ENCODE measurements at regions not wholly inside any gene's neighbourhood (a gene's known extent, or its start where the extent isn't known, plus 50 kb on each side); places are given as distances from the start of the nearest gene placed in this dataset.
"Not testable (repeated sequence)": the region's sequence is repeated elsewhere in the genome, so short reads cannot be mapped to it uniquely, and the experiment has no call there.

DNA sequence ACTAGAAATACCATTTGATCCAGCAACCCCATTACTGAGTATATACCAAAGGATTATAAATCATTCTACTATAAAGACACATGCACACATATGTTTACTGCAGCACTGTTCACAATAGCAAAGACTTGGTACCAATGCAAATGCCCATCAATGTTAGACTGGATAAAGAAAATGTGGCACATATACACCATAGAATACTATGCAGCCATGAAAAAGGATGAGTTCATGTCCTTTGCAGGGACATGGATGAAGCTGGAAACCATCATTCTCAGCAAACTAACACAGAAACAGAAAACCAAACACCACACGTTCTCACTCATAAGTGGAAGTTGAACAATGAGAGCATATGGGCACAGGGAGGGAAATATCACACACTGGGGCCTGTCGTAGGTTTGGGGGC, 106.0 kb downstream of the SPATA18 start:
- H3K79me2 ChIP-seq (ENCODE audit: low read depth); POLR2A ChIA-PET (ENCODE audit: unreplicated experiment); H2AFZ ChIP-seq; H3K4me1 ChIP-seq (replicated peaks; ENCODE audit: insufficient read depth); H4K20me1 ChIP-seq (ENCODE audit: insufficient read depth); H3K4me3 ChIP-seq; BruUV-seq (replicated peaks); DNase-seq; H3K9me2 ChIP-seq (ENCODE audit: insufficient read depth); H3K9me3 ChIP-seq (ENCODE audit: insufficient read depth, low read depth); intact Hi-C loops (cut with micrococcal nuclease; ENCODE audit: unreplicated experiment); H3K36me3 ChIP-seq (ENCODE audit: low read depth); H3K4me2 ChIP-seq; H3K27me3 ChIP-seq (ENCODE audit: insufficient read depth, low read depth); CTCF ChIA-PET; H3K27ac ChIP-seq; H3F3A ChIP-seq (ENCODE audit: insufficient read depth, low read depth): not testable (repeated sequence)

DNA sequence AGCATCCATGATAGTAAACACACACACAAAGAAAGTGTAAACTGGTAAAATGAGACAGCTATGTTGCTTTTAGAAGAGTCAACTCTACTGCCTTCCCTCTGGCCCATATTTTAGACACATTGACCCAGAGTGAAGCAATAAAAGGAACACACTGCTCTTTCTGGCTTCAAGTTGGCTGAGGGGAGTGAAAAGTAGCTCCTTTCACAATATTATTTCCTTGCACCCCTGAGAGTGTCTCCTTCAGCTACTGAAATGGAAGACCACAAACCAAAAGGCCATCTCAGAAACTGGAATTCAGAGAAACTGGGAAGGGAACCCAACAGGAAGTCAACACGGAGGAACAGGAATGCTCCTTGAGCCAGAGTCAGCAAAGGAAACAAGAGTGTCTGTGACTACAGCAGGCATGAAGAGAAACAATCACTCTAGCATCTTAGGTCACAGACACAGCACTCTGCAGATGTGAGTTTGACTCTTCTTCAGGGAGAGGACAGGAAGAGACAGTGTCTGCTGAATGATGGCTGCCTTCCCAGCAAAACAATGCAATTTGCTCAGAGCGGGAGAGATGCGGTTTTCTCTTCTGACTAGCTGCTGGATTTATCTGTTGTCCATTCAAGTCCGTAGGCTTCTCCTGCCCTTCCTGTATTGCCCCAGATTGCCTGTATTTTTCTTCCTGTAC, 106.7 kb downstream of the SPATA18 start:
- H4K20me1 ChIP-seq (ENCODE audit: insufficient read depth) = no peaks in the 10 kb centered on the region
- no peaks in the 10 kb centered on the region for H3K4me1 ChIP-seq (replicated peaks; ENCODE audit: insufficient read depth)
- H3K4me3 ChIP-seq = no peak overlapping the region
- BruUV-seq (replicated peaks) = no TSS peak
- no peaks in the 10 kb centered on the region for H3K79me2 ChIP-seq (ENCODE audit: low read depth)
- H3K36me3 ChIP-seq (ENCODE audit: low read depth) = no peaks in the 10 kb centered on the region
- H3K9me3 ChIP-seq (ENCODE audit: insufficient read depth, low read depth) = no peaks in the 10 kb centered on the region
- no peak overlapping the region for H3K27ac ChIP-seq
- no peaks in the 10 kb centered on the region for H3F3A ChIP-seq (ENCODE audit: insufficient read depth, low read depth)
- no peaks in the 10 kb centered on the region for H3K9me2 ChIP-seq (ENCODE audit: insufficient read depth)
- H2AFZ ChIP-seq = no peak overlapping the region
- no peak overlapping the region for H3K4me2 ChIP-seq
- H3K27me3 ChIP-seq (ENCODE audit: insufficient read depth, low read depth) = no peaks in the 10 kb centered on the region
- intact Hi-C loops (cut with micrococcal nuclease; ENCODE audit: unreplicated experiment) = no loop called here
- POLR2A ChIA-PET (ENCODE audit: unreplicated experiment) = no interaction called here
- TF ChIP-seq, protein P1, sequence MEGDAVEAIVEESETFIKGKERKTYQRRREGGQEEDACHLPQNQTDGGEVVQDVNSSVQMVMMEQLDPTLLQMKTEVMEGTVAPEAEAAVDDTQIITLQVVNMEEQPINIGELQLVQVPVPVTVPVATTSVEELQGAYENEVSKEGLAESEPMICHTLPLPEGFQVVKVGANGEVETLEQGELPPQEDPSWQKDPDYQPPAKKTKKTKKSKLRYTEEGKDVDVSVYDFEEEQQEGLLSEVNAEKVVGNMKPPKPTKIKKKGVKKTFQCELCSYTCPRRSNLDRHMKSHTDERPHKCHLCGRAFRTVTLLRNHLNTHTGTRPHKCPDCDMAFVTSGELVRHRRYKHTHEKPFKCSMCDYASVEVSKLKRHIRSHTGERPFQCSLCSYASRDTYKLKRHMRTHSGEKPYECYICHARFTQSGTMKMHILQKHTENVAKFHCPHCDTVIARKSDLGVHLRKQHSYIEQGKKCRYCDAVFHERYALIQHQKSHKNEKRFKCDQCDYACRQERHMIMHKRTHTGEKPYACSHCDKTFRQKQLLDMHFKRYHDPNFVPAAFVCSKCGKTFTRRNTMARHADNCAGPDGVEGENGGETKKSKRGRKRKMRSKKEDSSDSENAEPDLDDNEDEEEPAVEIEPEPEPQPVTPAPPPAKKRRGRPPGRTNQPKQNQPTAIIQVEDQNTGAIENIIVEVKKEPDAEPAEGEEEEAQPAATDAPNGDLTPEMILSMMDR (conservative IDR thresholded peaks at IDR 0.05) = no peak
- no peak for TF ChIP-seq EZH2 (IDR thresholded peaks at IDR 0.05; ENCODE audit: low read depth)
- no peak for DNase-seq
- CTCF ChIA-PET = no interaction called here

DNA sequence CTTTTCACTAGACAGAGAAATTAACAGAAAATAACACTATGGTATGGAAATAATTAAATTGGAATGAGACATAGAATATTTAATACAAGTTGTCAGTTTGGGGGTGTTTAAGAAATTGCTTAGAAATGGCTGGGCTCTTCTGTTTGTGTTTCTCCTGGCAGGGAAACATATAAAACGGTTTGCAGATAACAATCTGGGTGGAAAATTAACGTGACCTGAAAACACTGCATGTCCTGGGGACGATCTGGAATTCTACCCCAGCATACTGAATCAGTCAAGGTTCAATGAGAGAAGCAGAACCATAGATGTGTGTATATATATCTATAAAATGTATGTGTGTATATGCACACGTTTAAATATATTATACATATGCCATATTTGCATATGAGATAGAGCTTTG, 109.8 kb downstream of the SPATA18 start:
- Histone ChIP-seq H3K36me3 (ENCODE audit: low read depth) (no peaks in the 10 kb centered on the region), H3K9me2 (ENCODE audit: insufficient read depth) (no peaks in the 10 kb centered on the region), H4K20me1 (ENCODE audit: insufficient read depth) (no peaks in the 10 kb centered on the region), H3K27ac (no peak overlapping the region), H3K4me1 (replicated peaks; ENCODE audit: insufficient read depth) (no peaks in the 10 kb centered on the region), H2AFZ (no peak overlapping the region), H3K9me3 (ENCODE audit: insufficient read depth, low read depth) (no peaks in the 10 kb centered on the region), H3F3A (ENCODE audit: insufficient read depth, low read depth) (no peaks in the 10 kb centered on the region), H3K4me3 (no peak overlapping the region), H3K4me2 (no peak overlapping the region), H3K27me3 (ENCODE audit: insufficient read depth, low read depth) (no peaks in the 10 kb centered on the region), H3K79me2 (ENCODE audit: low read depth) (no peaks in the 10 kb centered on the region)
- no TSS peak for BruUV-seq (replicated peaks)
- ChIA-PET POLR2A (ENCODE audit: unreplicated experiment) (no interaction called here), CTCF (no interaction called here)
- TF ChIP-seq, protein P1 (conservative IDR thresholded peaks at IDR 0.05) = no peak
- no peak for TF ChIP-seq EZH2 (IDR thresholded peaks at IDR 0.05; ENCODE audit: low read depth)
- intact Hi-C loops (cut with micrococcal nuclease; ENCODE audit: unreplicated experiment) = no loop called here
- no peak for DNase-seq

DNA sequence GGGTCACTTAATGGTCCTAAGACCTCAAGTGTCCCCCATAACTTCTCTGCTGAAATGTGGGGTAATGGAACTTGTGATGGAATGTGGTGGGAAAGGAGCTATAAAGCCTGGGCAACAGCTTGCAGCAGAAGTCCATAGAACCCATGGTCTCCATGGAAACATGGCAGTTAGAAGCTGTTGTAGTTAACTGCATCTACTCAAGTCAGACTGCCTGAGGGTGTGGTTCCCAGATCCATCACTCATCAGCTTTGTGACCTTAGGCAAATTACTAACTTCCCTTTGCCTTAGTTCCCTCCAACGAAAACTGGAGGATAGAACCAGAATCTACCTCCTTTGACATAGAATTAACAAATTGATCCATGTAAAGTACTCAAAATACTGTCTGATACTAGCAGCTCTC, 113.0 kb downstream of the SPATA18 start:
- Histone ChIP-seq H3K27ac (no peak overlapping the region), H3K4me2 (no peak overlapping the region), H3K9me2 (ENCODE audit: insufficient read depth) (no peaks in the 10 kb centered on the region), H4K20me1 (ENCODE audit: insufficient read depth) (no peaks in the 10 kb centered on the region), H3K4me3 (no peak overlapping the region), H2AFZ (no peak overlapping the region), H3K79me2 (ENCODE audit: low read depth) (no peaks in the 10 kb centered on the region), H3K27me3 (ENCODE audit: insufficient read depth, low read depth) (no peaks in the 10 kb centered on the region), H3K9me3 (ENCODE audit: insufficient read depth, low read depth) (no peaks in the 10 kb centered on the region), H3K4me1 (replicated peaks; ENCODE audit: insufficient read depth) (no peaks in the 10 kb centered on the region), H3K36me3 (ENCODE audit: low read depth) (no peaks in the 10 kb centered on the region), H3F3A (ENCODE audit: insufficient read depth, low read depth) (no peaks in the 10 kb centered on the region)
- DNase-seq = no peak
- BruUV-seq (replicated peaks) = no TSS peak
- TF ChIP-seq EZH2 (IDR thresholded peaks at IDR 0.05; ENCODE audit: low read depth) = no peak
- TF ChIP-seq, protein P1 (conservative IDR thresholded peaks at IDR 0.05) = no peak
- CTCF ChIA-PET = no interaction called here
- POLR2A ChIA-PET (ENCODE audit: unreplicated experiment) = no interaction called here
- intact Hi-C loops (cut with micrococcal nuclease; ENCODE audit: unreplicated experiment) = no loop called here

Measured in PC-9 (cell line).